Stimulated activated CD4-positive, alpha-beta T cell treated with anti-CD3 and anti-CD28 coated beads, Interleukin-4, amount 100 ng/mL, for 48 hours (primary cell): ENCODE measurements at regions not wholly inside any gene's neighbourhood (a gene's known extent, or its start where the extent isn't known, plus 50 kb on each side); places are given as distances from the start of the nearest gene placed in this dataset.

Source experiments
- DNase-seq, 2 donors: peaks; one replicate each; pipeline ENCODE4 v3.0.0-alpha.2; 2020; ENCODE audit warnings: low read depth in 2 of 2

- DNase-seq: no peak
Measured at GRCh38 chr1:36743286-36744005, 260.7 kb upstream of the CSF3R start.

DNA sequence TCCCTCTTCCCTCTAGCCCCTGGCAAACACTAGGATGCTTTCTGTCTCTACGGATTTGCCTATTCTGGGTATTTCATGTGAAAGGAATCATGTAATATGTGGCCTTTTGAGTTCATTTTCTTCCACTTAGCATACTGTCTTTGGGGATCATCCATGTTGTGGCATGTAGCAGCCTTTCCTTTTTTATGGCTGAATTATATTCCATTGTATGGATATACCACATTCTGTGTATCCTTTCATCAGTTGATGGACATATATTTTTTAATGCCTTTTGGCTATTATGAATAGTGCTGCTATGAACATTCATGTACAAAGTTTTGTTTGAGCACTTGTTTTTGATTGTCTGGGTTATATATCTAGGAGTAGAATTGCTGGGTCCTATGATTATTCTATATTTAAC is 258.4 kb upstream of the CSF3R start:
- no peak for DNase-seq

- DNase-seq: no peak
Measured at GRCh38 chr1:36740446-36740845, 257.7 kb upstream of the CSF3R start.

GRCh38 chr1:36739703-36740289 is 257.1 kb upstream of the CSF3R start:
- no peak for DNase-seq

- DNase-seq: no peak
Measured at GRCh38 chr1:36738245-36738644, 255.5 kb upstream of the CSF3R start.

DNA sequence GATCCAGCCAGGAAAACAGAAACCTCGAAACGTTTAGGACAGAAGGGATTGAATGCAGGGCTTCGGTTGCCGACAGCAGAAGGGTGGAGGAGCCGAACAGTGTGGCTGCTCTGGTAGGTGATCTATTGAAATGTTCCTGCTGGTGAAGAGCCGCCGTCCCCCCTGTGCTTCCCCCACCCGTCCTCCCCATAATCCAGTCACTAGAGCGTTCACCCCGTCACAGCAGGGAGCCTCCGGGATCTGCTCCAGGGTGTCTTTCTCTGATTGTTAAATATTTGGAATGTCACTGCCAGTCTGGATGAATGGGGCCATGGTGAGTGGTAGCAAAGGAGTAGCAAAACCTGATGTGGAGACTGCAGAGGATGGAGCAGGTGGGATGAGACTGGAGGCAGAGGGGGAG is 255.1 kb upstream of the CSF3R start:
- DNase-seq: no peak

DNA sequence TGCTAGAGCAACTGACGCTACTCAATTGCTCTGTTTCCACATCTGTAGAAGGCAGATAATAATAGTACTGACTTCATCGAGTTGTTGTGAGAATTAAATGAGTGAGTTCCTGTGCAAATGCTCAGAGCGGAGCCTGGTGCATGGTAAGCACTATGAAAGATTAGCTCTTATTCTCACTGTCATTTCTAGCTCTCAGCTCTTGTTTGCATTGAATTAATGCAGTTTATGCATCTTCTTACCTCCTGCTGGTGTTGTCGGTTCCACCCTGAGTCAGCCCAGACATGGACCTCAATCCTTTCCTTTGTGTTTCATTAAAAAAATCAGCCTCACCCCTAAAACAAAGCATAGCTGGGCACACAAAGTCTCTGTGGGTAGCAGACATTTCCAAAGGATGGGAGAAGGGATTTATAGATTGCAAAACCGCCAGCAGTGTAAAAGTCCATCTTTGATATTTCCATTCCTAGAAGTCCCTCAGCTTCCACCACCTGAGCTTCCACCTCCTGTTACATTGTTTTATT is 254.4 kb upstream of the CSF3R start:
- DNase-seq: no peak

- no peak for DNase-seq
Measured at GRCh38 chr1:36735939-36736730, 253.4 kb upstream of the CSF3R start.

DNA sequence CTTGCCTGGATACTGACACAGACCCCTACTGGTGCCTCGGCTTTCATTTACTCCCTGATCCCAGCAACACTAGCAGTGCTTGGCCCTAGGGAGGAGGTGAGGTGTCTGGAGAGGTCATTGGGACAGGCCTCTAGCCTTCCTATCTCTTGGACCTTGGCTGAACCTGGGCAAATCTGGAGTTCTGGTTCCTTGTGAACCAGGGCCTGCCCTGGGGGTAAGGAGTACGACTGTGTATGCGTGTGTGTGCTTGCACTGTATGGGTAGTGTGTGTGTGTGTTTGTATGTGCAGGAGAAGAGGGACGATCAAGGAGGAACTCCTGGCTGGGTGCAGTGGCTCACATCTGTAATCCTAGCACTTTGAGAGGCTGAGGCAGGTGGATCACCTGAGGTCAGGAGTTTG is 252.7 kb upstream of the CSF3R start:
- no peak for DNase-seq

DNA sequence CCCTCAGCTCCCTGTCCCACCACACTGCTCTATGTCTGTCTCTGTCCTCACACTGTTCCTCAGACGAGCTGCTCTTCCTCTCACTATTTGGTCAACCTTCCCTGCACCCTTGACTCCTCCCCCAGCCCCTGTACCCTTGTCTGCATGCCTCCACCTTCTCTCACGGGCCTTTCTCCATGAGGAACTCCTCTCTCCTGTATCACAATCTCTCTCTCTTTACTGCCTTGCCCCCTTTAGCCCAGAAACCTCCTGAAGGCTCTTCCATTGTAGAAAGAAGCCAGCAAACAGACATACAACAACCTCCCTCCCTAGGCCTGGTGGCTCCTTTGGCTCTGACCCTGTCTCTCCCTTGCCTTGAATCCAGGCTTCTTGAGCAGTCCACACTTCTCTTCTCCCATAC is 251.6 kb upstream of the CSF3R start:
- no peak for DNase-seq

DNA sequence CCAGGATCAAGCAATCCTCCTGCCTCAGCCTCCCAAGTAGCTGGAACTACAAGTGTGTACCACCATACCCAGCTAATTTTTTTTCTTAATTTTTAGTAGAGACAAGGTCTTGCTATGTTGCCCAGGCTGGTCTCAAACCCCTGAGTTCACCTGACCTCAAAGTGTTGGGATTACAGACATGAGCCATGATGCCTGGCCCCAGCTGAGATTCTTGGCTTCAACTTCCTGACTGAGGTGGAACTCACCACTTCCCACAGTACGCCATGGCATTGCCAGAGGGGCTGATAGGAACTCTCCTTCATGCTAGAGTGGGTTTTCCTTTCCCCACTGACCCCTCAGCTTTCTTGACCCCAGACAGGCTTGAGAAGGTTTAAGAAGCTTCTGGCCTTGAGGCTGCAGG is 251.0 kb upstream of the CSF3R start:
- DNase-seq: no peak

DNA sequence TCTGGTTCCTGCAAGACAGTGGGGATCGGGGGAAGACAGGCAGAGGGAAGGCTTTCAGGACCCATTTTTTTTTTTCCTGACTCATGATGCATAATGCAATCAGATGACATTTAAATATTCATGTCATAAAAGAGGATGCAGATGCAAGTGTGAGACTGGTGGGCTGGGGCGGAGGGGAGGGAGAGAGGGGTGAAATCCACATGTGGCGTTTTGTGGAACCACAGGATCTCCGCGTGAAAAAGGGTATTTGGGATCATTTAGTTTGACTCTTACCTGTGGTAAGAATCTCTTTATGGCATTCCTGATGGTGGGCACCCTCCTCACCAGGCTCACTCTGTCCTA is 249.3 kb upstream of the CSF3R start:
- no peak for DNase-seq

- DNase-seq: no peak
Measured at GRCh38 chr1:36731226-36732014, 248.7 kb upstream of the CSF3R start.

- DNase-seq: no peak
Measured at GRCh38 chr1:36730599-36730998, 247.9 kb upstream of the CSF3R start.

- DNase-seq: no peak
Measured at GRCh38 chr1:36729716-36730510, 247.2 kb upstream of the CSF3R start.

DNA sequence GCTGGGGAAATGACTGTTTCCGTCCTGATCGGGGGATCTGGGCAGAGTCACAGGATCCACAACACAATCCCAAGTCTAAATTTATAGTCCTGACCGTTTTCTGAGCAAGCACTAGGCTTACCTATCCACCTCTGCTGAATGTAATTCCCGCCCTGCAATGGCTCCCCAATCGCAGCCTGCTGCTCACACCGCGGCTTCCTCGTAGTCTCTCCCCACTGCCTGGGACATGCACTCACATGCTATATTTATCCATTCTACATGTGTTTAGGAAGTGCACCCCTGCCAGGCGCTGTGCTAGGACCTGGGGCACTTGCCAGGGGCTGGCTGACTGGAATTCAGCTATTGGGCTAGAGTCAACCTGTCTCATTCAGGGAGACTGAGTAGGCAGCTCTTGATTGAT is 246.6 kb upstream of the CSF3R start:
- DNase-seq: no peak

DNA sequence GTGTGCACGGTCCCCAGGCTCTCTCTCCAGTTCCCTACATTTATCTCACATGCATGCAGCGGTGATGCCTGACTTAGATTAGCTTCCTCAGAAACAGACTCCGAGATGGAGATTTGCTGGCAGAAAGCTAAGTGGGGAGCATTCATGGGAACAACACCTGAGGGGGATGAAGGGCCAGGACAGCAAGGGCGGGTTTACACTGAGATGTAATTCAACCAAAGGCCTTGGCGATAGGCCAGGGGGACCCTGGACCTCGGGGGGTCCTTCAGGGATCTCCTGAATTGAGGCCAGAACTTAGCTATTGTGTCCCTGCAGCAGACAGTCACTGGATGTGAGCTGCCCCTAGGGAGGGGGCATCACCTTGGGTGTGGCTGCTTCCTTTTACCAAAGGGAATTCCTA is 246.1 kb upstream of the CSF3R start:
- no peak for DNase-seq

GRCh38 chr1:36728051-36728450 is 245.3 kb upstream of the CSF3R start:
- DNase-seq: no peak

DNA sequence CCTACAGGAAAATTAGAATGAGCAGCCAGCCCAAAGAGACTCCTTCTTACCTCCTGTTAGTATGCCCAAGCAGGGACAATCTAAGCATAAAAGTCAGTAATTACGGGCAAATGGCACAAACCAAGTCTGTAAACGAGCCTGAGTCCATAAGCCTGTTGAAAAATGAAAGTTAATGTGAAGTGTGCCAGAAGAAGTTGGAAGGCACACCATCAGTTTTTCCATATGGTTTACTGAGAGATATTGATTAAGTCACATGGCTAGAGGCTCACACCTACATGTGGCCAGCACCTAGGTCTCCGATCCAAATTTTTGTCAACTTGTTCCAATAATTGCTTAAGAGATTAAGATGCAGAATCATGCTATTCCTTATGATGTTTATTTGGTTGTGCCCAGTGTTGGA is 242.4 kb upstream of the CSF3R start:
- DNase-seq: no peak

GRCh38 chr1:36723813-36724212 is 241.1 kb upstream of the CSF3R start:
- no peak for DNase-seq

GRCh38 chr1:36722871-36723270 is 240.2 kb upstream of the CSF3R start:
- no peak for DNase-seq
